HG03342 (cell line): ENCODE measurements at regions not wholly inside any gene's neighbourhood (a gene's known extent, or its start where the extent isn't known, plus 50 kb on each side); places are given as distances from the start of the nearest gene placed in this dataset.

Experiments
- ATAC-seq: cut with Tn5 transposase; IDR thresholded peaks from one replicate; pipeline ENCODE4 v1.9.1; 2021; ENCODE audit warnings: mild to moderate bottlenecking, moderate library complexity; ENCODE audit not compliant: unreplicated experiment

DNA sequence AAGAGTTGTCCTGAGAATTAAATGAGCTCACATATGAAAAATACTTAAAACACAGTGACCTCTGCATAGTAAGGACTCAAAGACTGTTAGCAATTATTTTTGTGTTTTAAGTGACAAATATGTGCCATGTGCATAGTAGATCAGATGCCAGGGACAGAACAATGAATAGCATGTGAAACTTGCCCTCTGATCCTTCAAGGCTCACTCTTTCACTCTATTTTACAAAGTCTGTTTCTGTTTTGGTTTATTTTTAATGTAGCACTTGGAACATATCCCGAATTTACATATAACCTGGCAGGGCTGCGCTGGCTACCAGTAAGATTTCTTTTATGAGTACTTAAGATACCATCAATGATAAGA, 135.5 kb upstream of the TNFAIP3 start:
- ATAC-seq = no peak

DNA sequence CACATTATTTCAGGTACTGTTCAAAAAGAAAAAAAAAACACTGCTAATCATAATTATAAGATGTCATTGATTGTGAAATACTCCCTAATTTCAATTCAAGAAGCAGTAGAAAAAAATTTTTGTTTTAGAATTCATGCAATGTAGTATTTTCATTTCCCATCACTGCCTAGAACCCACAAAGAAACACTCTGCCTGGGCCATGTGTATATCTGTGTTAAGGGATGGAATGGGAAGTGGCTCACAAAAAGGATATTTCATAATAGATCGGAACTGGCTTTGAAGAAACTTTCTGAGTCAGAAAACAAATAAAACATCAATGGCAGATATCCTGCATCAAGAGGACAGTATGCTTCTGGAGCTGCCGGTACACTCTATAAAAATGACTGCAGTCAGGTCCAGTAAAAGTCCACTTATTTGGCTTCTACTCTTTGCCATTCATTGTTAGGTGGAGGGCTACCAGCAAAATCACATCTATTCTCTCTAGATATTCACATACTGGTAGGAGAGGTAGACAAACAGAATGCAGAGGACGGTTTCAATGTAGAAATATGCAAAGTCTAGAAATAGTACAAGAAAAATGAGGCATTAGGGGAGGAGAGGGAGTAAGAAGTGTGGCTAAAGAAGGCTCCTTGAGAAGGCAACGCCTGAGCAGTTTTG, 135.0 kb upstream of the TNFAIP3 start:
- ATAC-seq = no peak

DNA sequence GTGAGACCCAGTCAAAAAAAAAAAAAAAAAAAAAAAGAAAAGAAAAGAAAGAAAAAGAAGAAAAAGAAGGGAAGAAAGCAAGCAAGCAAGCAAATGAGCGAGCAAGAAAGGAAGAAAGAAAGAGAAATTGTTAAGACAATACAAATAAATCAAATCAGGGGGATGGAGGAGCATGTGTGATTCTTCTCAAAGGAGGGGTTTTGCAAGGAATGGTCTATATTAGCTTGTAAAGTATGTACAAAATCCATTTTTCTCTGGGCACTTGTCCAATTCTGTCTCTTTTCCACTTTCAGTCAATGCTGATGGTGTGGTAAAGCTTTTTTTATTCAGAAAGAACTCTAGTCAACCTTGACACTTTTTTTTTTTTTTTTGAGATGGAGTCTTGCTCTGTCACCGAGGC, 133.7 kb upstream of the TNFAIP3 start:
- ATAC-seq = no peak

DNA sequence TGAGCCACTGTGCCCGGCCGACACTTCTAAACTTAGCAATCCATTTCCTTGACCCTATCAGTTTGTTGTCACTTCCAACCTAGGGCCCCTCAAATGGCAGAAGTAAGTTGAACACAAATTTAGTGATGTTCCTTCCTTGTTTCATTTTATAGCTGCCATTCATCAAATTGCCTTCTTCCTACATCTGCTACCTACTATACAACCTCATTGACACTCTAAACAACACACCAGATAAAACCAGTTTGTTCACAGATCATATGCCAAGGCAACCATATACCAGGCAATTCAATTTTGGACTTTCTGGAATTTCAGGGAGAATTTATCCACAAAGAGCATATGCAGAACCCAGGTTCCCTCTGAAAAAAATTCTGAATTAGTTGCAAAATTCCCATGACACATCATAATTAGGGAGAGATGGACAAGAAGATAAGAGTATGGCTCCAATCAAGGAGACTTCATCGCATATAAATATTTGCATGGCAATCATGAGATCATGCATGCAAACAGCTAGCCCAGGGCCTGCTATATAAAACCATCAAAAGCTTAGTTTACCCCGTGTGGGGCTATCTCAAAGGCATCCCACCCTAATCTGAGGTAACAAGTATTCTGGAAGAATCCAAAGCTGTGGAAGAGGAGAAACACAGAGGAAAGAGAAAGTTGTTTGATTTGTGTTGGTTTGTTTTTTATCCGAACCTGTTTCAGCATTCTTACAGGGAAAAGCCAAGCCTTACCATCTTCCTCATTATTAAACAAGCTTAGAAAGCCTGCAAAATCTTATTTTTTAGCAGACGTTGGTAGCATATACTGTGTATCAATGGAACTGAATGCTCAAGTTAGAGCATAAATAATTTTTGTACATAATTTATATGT, 132.8 kb upstream of the TNFAIP3 start:
- ATAC-seq = no peak

DNA sequence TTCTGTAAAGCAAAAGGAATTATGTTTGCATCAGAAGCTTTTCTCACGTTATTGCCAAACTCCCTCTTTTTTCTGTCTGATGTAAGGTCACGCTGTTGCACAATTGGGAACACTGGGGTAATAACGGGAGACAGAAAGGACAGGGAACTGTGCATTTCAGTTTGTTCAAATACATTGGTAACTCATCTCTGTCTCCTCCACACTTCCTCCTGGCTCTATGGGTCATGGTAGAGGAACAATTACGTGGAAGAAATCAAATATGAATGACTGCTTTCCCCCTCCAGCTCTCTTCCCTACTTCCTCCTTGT, 132.2 kb upstream of the TNFAIP3 start:
- no peak for ATAC-seq

DNA sequence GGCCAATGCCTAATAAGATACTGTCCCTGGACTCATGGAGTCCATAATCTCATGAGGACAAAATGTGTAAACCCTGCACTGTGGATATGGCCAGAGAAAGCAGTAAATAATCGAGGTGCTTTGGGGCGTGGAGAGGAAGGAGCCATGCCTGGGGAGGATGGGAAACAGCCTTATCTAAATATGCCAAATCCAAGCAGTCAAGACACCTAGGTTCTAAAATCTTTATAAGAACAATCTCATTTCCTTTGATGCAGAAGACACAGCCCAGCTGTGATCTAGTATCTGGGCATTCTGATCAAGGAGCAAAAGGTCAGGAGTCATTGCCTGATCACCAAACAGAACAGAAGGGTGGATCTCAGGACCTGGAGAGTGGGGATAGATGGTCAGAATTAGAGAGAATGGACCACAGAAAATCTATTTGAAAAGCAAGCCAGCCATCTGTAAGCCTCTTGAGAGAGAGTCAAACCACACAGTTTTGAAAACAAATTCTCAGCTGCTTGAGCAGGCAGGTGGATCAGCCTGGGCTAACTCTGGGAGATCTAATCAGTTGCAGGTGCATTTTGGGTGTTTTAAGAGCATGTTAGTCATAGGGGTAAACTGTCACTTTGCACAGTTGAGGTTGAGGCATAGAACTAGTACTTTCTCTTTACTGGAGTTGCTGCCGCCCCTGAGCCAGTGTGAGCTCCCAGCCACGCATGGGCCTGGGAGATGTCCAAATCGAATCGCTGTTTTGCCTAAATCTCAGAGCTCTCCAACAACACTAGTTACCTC, 130.8 kb upstream of the TNFAIP3 start:
- ATAC-seq = peak; percentile 72

DNA sequence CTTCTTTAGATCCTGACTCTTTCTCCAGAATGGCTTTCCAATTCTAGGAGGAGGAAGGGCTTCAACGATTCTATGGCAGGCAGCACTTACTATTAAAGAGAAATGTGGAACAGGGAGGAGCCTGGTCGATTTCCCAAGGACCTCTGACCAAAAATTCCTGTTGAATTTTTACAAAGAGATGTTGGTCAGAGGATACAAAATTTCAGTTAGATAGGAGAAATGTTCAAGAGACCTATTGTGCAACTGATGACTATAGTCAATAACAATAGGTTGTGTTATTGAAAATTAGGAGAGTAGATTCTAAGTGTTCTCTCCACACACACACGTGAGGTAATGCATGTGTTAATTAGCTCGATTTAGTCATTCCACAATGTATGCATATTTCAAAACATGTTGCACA, 130.1 kb upstream of the TNFAIP3 start:
- ATAC-seq = no peak

DNA sequence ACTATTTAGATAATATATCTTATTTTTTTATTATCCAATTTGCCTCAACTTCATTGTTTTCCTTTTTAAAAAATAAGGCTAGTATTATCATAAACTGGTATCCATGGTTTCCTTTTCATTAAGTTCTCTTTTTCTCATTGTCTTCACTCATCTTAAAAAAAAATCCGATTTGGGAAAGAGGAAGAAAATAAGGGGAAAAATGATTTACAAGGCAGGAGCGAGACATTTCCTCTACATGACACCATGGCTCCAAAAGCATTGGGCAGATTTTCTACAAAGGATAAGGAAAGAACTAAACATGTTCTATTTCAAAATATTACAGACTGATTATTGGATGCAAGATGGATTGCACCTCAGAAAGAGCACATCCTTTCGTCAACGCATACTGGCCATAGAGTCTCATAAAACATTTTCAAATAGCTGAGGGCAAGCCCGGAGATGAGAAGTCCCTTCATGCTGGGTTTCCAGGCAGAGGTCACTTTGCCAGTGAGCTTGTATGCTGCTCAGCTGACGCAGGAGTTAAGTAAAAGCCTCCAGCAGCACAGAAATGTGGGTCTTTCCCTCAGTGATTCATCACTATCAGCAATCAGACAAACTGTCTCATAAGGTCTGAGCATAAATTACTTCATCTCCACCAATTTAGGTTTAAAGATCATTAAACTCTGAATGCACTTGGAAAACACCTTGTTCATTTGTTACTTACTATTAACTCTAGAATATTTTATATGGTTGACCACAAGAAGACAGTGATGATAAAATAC, 129.0 kb upstream of the TNFAIP3 start:
- no peak for ATAC-seq

DNA sequence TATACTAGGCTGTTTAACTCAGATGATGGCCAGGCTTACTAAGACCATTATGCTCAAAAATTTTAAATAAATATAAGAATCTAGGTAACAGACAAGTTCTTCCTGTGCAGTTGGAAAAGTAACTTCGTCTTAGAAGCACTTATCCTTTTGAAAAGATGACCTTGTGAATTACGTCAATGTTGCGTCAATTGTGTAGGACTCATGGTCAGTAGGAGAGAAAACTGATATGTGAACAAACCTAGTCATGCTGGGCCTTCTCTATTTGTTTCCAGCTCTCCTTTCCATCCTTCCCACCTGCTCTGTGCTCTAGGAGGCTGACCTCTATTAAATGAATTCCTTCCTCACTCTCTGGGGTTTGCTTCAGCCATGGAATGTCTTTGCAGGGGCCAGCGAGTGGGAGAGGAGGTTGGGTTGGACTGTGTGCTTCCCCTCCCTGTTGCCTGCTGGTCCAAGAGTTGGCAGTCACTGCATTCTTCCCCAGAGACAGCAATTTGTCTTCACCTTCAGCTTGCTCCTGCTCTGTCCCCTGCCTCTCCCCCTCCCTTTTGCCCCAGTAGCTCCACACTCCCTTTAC, 128.0 kb upstream of the TNFAIP3 start:
- no peak for ATAC-seq

DNA sequence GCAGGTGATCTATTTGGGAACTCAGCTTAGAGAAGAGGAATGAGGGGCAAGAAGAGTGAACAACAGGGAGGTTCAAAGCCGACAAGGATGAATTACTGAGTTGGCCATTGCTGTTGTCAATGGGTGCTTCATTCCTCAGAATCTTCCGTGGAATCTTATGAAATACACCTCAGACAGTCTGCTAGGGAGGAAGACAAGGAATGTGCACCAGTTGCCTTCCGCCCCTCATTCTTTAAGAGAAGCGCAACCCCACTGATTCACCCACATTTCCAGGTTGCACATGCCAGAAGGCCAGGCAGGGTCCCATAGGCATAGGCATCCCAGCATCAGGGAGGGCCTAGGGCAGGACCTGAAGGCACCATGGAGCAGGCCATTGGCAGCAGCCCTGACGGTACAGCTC, 127.5 kb upstream of the TNFAIP3 start:
- no peak for ATAC-seq

DNA sequence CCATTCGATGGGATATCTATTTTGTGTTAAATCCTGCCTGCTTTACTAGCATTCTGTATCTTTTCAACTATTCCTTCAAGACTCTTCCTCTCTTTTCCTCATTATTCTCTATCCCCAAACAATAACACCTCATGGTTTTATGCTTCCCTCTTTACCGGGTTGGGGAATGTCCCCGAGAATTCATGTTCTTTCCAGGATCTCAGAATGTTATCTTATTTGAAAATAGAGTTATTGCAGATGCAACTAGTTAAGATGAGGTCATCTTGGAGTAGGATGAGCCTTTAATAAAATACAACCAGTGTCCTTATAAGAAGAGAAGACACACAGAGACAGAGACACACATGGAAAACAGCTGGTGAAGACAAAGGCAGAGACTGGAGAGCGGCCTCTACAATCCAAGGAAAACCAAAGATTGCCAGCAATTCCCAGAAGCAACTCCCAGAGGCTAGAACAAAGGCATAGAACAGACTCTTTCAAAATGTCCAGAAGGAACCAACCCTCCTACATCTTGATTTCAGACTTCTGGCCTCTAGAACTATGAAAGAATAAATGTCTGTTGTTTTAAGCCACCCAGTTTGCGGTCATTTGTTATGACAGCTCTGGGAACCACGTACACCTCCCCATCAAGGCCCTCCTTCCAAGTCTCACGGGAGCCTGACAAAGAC, 126.8 kb upstream of the TNFAIP3 start:
- no peak for ATAC-seq

DNA sequence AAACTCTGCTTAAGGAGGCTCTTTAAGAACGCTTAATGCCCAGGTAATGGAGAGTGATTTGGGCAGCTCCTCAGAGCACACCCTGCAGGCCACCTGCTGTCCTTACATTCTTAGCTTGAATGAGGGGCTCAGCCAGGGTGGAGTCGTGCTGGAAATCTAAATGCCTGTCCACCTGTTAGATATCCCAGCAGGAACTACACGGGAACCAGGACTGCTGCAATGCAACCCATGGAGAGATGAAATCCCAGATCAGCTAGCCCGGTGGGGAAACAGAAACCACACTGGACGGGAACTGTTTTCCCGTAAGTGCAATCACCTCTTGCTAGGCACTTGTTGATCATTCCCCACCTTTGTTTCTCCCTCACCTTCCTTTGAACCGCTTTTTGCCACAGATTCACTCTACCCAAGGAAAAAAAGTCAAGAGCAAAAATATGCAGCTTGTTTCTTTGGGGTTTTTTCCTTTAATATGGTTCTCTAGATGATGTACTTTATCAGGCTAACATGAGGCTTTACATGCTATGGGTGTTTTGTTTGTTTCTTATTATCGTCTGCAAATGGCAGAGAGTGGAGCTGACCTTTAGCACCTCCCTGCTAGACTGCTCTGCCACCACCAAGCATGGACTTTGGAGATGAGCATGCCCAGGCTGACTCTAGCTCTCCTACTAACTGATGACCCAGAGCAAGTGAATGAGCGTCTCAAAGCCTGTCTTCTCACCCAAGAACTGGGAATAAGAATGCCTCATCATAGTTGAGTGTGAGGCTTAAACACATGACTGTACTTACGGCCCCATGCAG, 125.9 kb upstream of the TNFAIP3 start:
- no peak for ATAC-seq

DNA sequence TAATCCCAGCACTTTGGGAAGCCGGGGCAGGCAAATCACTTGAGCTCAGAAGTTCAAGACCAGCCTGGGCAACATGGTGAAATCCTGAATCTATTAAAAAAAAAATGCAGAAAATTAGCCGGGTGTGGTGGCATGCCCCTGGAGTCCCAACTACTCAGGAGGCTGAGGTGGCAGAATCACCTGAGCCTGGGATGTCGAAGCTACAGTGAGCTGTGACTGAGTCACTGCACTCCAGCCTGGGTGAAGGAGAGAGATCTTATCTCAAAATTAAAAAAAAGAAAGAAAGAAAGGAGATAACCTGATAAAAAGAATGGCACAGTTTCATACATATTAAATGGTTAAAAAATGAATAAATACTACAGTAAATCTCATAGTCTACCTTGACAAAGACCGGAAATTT, 123.6 kb upstream of the TNFAIP3 start:
- no peak for ATAC-seq

DNA sequence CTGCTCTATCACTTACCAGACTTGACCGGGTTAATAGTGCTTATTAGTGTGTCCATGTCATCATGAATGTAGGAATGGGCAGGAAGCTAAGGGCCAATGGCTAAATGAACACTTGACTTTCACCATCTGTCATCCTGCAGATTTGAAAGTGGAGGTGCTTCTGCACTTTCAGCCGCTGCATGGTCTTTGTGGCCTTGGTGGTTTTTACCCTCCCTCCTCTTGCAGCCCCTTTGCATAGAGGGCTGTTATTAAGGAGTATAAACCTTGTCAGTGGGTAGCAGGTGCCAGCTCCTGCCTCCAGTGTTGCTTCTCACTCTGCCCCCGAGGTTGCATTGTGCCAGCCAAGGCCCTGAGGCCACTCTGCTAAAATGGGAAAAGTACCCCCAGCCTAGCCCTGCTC, 122.2 kb upstream of the TNFAIP3 start:
- peak; percentile 71 for ATAC-seq

DNA sequence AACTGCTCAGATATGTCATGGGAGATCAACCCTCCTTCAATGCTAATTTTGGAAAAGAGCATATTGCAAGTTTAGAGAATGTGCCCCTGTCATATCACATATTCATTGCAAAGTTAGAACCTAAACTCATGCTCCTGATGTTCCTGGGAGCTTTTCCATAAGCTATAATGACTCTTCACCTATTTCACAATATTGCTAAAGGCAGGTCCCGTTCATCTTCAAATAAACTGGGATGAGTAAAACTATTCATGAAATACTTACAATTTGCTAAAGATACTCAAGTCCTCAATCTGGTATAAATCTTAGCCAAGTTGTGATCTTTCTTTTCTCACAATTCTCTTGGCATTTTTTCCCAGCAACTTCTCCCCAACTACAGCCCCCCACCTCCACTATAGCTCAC, 121.7 kb upstream of the TNFAIP3 start:
- ATAC-seq = no peak

DNA sequence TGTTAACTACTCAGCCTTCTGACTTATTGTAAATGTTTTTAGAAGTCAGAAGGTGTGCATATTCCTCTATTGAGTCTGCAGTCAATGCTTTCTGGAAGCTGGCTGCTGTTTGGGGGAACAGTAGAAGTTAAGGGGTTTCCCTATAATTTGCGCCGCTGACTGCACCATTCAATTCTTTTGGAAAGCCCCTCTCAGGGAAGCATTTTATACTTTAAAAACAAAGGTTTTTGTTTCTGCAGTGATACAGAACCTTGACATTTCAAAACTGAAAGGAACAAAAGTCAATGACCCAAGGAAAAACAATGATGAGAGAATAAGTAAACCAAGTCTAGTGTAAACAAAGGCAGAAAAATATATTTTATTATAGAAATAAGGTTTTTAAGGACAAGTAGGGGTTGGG, 120.8 kb upstream of the TNFAIP3 start:
- ATAC-seq = no peak

DNA sequence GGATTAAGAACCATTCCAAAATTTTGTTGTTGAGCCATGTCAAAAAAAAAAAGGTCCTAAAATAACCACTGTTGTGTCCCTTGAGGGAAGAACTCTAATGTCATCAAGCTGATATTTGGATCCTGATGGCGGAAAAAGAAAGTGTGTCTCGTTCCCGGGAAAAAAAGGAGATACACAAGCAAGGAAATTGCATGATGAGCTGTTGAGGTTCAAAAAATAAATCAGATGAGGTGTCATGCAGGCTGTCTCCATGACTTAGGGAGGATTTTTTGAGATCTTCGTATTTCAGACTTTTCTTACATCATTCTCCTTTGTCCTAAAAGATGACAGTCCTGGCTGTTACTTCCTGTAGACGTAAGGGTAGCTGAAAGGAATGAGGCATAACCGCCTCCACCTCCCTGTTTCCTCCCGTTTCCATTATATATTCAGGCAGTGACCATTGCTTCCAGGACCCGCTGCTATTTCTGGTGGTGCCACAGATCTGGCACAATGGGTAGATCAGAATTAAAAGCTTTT, 117.3 kb upstream of the TNFAIP3 start:
- ATAC-seq = no peak

DNA sequence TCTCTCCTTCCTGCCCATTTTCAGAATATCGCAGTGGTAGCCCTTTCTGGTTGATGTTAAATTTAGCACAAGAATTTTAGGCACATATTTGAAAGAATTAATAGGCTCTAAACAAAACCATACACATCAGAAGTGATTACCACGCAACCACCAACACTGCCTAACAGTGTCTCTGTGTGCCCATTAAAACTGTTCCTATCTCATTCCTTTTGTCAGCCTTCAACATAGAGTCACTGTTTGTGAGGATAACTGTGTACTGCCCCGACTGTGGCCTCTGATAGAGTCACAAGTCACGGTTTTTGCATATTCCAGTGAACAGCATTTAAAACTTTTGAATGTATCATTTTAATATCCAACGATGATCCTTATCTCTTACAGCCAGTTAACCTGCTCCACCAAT, 116.8 kb upstream of the TNFAIP3 start:
- ATAC-seq = no peak

DNA sequence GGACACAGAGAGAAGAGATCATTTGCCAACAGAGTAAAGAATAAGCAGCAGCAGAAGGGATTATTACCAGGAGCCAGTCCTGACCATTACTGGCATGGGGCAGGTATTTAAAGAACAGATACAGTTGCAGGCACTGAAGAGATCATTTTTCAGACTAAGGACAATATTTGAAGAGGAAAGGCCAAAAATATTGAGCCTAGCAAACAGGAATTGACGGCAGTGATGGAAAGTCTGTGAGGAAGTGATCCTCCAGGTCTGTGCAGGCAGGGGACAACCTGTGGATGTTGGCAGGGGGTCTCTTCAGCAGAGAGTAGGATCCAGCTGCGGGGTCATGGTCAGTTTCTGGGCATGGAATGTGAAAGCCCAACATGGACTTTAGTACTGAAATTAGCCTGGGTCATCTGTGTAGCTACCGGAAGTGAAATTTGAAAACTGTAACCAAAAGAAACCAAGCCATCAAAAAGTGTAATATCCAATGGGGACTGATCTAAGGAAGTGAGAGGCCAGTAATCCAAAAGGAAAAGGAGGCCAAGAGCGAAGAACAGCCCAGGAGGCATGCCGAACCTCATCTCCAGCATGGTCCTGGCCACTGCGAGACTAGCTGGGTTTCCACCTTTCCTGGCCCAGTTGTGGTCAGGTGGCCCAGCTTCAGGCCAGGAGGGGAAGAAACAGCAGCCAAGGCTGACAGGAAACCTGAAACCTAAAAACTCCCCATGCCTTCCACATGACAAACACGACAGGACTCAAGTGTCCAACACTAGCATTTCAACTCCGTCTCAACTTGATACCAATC, 115.1 kb upstream of the TNFAIP3 start:
- no peak for ATAC-seq
